GM18511 (cell line): ENCODE measurements at regions not wholly inside any gene's neighbourhood (a gene's known extent, or its start where the extent isn't known, plus 50 kb on each side); places are given as distances from the start of the nearest gene placed in this dataset.

Experiments used
- ATAC-seq: cut with Tn5 transposase; IDR thresholded peaks from one replicate; pipeline ENCODE4 v1.9.1; 2021; ENCODE audit warnings: mild to moderate bottlenecking, moderate library complexity; ENCODE audit not compliant: unreplicated experiment

GRCh38 chr10:92790440-92790839, 57.9 kb upstream of the EXOC6 start:
- ATAC-seq: no peak

- no peak for ATAC-seq
Measured at GRCh38 chr10:92792661-92793060, 55.7 kb upstream of the EXOC6 start.
